Forelimb muscle (tissue), 1 donor: ENCODE measurements at regions not wholly inside any gene's neighbourhood (a gene's known extent, or its start where the extent isn't known, plus 50 kb on each side); places are given as distances from the start of the nearest gene placed in this dataset.

Experiments
- DNase-seq: peaks from one replicate; pipeline ENCODE4 v3.0.0-alpha.2; 2013; ENCODE audit warnings: low read depth

- no peak for DNase-seq
These were observed 107.2 kb downstream of the DACT2 start for GRCh38 chr6:168212362-168212761.

DNA sequence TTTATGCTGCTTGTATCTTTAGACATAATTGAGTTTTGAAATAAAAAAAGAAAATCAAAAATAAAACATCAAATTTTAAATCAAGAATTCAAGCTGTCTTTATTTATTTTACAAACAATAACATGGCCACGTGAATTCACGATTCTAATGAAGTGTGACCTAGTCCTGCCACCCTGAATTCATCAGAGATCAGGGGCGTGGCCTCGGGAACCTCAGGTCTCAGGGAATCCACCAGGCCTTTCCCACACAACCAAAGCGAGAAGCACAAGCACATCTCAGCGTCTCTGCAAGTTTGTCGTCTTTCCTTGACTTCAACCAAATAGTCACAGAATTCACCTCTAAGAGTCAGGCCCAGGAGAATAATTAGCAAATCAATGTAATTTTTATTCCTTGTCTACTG, 107.9 kb downstream of the DACT2 start:
- no peak for DNase-seq

DNA sequence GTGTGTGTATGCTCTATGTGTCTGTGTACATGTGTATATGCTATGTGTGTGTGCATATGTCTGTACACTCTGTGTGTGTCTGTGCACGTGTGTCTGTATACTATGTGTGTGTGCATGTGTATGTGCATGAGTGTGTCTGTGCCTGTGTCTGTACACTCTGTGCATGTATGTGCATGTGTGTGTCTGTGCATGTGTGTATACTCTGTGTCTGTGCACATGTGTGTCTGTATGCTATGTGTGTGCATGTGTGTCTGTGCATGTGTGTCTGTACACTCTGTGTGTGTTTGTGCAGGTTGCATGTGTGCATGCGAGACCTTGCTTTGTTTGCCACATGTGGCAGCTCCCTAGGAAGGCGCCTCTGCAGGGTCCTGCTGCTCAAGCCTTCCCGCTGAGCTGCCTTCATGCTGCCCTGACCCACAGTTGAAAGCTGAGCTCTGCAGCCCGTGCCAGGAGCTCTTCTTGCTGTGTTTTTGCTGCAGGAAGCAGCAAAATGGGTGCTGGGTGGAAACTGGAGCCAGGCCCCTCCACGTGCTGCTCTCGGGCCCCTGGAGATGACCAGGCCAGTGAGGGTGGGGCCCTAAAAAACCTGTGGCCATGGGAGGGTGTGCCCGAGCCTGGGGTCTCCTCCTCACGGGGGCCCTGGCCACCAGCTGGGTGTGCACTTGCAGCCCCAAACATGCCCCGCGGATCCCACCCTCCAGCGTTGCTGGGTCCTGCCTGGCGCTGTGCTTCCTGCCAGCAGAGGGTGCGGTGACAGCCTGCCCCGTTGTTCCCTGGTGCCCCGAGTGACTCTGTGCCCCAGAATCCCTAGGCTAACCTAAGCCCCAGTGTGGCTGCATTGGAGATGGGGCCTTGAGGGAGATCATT, 109.1 kb downstream of the DACT2 start:
- no peak for DNase-seq

DNA sequence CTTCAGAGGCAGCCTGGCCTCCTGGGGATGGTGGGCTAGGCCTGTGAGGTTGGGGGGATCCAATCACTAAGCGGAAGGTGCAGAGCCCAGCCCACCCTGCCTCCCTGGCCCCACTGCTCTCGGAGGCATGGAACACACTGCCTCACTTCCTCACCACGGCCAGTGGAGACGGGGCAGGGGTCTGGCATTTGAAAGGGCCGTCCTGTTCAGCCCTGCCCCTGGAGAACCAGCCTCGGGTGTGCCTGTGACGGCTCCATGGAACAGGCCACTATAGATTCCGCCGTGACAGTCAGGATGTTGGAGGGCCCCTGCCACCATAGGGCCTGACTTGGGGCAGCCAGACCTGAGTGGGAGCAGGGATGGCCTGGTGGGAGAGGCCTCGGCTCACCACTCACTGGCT, 110.2 kb downstream of the DACT2 start:
- no peak for DNase-seq

GRCh38 chr6:168208854-168209253, 110.7 kb downstream of the DACT2 start:
- no peak for DNase-seq

GRCh38 chr6:168208402-168208801, 111.2 kb downstream of the DACT2 start:
- no peak for DNase-seq

DNA sequence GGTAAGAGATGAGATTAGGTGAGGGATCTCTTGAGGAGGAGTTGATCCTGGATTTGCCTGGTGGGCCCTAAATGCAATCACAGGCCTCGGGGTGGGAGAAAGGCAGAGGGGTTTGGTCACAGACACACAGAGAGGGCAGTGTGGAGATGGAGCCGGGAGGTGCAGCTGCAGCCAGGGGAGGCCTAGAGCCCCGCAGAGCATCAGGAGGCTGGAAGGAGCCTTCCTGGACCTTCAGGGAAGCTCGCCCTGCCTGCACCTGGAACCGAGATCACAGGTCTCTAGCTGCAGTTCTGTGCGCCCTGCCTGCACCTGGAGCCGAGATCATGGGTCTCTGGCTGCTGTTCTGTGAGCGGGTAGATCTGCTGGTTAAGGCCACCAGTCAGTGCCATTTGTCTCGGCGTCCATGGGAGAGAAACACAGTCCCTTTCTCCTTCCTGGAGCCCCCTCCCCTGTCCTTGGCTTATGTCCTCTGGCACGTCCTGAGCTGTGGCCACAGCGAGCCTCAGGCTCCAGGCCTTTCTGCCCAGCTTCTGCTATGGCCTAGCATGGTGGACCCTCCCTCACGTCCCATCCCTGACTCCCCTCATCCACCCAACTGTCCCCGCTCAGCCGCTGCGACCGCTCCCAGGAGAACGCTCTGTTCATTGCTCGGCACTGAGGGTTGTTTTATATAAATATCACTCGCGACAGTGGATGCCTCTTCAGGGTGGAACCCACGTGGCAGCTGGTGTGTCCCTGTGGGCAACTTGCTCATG, 112.0 kb downstream of the DACT2 start:
- DNase-seq = no peak

DNA sequence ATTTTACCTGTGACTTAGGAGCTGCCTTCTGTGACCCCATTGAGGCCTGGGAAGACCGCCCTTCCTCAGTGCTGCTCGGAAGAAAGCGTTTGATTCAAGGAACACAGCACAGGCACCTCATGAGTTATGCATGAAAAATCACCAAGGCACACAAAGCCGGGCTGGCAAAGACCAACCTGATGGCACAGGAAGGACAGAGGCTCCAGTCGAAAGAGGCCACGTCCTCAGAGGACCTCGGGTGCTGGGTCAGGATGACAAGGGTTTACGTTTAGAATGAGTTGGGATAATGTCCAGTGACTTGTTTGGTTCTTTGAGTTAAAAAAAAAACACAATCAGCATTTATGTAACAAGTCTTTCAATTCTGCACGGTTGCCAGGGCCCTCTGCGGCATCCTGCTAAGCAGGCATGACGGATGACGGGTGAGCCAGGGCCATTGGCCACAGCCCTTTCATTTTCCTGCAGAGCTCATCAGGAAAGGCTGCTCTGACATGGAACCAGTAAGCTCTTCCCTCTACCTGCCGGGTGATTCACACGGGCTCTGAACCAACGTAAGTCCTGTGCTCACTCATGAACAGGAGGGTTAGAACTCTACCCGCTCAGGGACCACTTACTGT, 112.8 kb downstream of the DACT2 start:
- DNase-seq = no peak

GRCh38 chr6:168206186-168206585, 113.4 kb downstream of the DACT2 start:
- no peak for DNase-seq

DNA sequence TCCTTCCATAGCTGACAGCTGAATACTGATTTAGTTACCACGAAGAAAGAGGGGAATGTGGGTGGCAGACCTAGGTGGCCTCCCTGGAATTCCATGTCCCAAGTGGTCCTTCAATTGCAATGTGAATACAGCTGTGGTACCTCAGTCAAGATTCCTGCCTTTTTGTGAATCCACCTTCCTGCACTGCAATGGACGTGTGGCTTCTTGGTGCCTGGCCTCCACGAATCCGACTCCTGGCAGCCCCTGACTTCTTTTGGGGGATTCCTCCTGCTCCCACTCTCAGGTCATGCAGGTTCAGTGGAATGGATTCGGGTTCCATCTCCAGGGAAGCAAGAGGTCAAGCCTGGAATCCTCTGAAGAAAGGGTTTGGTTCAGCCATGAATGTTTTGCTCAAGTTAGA, 117.8 kb downstream of the DACT2 start:
- no peak for DNase-seq

GRCh38 chr6:168201383-168201782, 118.2 kb downstream of the DACT2 start:
- no peak for DNase-seq

DNA sequence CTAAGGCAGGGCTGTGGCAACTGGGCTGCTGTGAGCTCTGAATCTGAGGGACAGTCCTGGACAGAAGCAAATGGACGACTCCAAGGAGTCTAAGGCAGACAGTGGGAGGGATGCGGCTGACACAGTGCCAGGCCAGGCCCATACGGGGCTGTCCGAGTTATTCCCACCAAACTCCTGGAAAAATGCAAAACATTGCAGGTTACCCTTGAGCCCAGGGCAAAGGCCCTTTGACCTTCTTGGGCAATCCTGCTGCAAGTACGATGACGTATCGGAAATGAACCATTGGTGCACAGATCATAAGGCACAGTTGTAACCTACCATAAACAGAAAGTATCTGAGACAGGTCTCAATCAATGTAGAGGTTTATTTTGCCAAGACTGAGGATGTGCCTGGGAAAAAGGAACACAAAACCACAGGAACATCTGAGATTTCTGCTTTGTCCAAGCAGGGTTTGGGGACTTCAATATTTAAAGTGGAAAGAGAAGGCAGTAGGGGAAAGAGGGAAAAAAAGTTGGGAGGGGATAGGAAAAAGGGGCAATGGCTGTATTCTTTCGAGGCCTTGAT, 118.9 kb downstream of the DACT2 start:
- DNase-seq = no peak

GRCh38 chr6:168198302-168199180, 119.5 kb upstream of the FRMD1 start:
- no peak for DNase-seq

GRCh38 chr6:168197636-168198301, 118.8 kb upstream of the FRMD1 start:
- DNase-seq = no peak

DNA sequence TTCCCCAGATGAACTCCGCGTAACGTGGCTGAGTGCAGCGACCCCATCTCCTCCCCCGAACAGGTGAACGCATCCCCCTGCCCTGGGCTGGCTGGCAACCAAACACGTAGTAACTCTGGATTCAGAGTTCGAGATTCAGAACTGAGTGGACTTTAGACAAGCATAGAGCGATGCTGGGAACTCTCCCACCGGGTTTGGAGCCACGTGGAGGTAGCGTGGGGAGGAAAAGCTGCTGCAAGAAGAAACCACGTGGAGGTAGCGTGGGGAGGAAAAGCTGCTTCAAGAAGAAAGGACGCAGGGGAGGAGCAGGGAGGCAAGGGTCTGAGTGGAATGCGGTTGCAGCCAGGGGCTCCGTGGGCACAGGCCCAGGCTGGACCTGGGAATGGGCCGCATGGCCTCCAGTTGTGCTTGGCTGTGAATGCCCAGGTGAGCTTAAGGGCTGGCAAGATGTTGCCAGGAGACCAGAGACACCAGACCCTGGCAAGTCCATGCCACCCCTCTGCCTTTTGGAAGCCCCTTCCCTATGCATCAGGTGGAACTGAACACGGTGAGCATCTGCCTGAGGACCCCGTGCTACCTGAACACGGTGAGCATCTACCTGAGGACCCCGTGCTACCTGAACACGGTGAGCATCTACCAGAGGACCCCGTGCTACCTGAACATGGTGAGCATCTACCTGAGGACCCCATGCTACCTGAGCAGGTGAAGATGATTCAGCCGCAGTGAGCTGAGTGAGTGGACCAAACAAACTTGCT, 118.0 kb upstream of the FRMD1 start:
- no peak for DNase-seq

GRCh38 chr6:168196385-168196860, 117.4 kb upstream of the FRMD1 start:
- no peak for DNase-seq

DNA sequence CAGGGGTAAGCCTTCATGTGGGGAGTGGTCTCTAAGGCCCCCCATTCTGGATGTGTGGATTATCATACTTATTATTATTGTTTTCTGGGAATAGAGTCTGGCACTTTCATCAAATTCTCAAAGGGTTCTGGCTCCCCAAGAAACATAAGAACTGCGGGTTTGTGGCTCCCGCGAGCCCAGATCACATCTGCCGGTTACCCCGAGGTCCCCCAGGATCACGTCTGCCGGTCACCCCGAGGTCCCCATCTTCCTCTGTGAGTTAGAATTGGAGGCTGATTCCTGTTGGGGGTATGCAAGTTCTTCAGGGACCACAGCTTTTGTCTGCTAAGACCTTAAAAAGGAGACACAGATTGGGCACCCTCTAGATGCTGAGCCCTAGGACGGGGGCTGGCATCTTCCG, 116.7 kb upstream of the FRMD1 start:
- no peak for DNase-seq

GRCh38 chr6:168194732-168195567, 115.9 kb upstream of the FRMD1 start:
- DNase-seq = no peak
